GM18868 (cell line): ENCODE measurements at regions not wholly inside any gene's neighbourhood (a gene's known extent, or its start where the extent isn't known, plus 50 kb on each side); places are given as distances from the start of the nearest gene placed in this dataset.

ENCODE experiments used
- ATAC-seq: cut with Tn5 transposase; IDR thresholded peaks from one replicate; pipeline ENCODE4 v1.9.1; 2021; ENCODE audit warnings: mild to moderate bottlenecking, moderate library complexity; ENCODE audit not compliant: unreplicated experiment

- no peak for ATAC-seq
These were observed 76.8 kb upstream of the EPC2 start for GRCh38 chr2:148567716-148568115.

GRCh38 chr2:148568597-148568996 lies 76.0 kb upstream of the EPC2 start:
- no peak for ATAC-seq

- ATAC-seq, result no peak
These were observed 75.3 kb upstream of the EPC2 start for GRCh38 chr2:148569221-148569620.

- no peak for ATAC-seq
These were observed 73.6 kb upstream of the EPC2 start for GRCh38 chr2:148570989-148571388.

GRCh38 chr2:148577845-148578492 lies 66.6 kb upstream of the EPC2 start:
- no peak for ATAC-seq

- ATAC-seq, result no peak
These were observed 66.1 kb upstream of the EPC2 start for GRCh38 chr2:148578493-148578884.

- no peak for ATAC-seq
These were observed 61.7 kb upstream of the EPC2 start for GRCh38 chr2:148582679-148583511.

- ATAC-seq, result no peak
These were observed 58.9 kb upstream of the EPC2 start for GRCh38 chr2:148585696-148586095.

GRCh38 chr2:148586522-148587128 lies 57.9 kb upstream of the EPC2 start:
- ATAC-seq, result no peak

GRCh38 chr2:148590612-148591011 lies 53.9 kb upstream of the EPC2 start:
- ATAC-seq, result peak; percentile 70

- ATAC-seq, result no peak
These were observed 51.8 kb upstream of the EPC2 start for GRCh38 chr2:148592791-148593190.

GRCh38 chr2:148593421-148593820 lies 51.1 kb upstream of the EPC2 start:
- no peak for ATAC-seq

GRCh38 chr2:148594216-148594615 lies 50.3 kb upstream of the EPC2 start:
- ATAC-seq, result no peak
